WERI-Rb-1 (cell line): ENCODE measurements at regions not wholly inside any gene's neighbourhood (a gene's known extent, or its start where the extent isn't known, plus 50 kb on each side); places are given as distances from the start of the nearest gene placed in this dataset.

Source experiments
- DNase-seq: peaks from one replicate; pipeline ENCODE4 v3.0.0-alpha.2; 2020
- H3K27ac ChIP-seq: fragments of 250-450 bp; sonication (Bioruptor Pico); 2 replicates; pipeline ENCODE4 v1.5.1; 2020; ENCODE audit warnings: mild to moderate bottlenecking, moderate library complexity
- H3K27me3 ChIP-seq: fragments of 250-450 bp; sonication (Bioruptor Pico); 2 replicates; pipeline ENCODE4 v1.5.1; 2021; ENCODE audit warnings: mild to moderate bottlenecking, low read depth, moderate library complexity; ENCODE audit not compliant: insufficient read depth, severe bottlenecking
- H3K36me3 ChIP-seq: fragments of 250-450 bp; sonication (Bioruptor Pico); 2 replicates; pipeline ENCODE4 v1.5.1; 2020; ENCODE audit warnings: mild to moderate bottlenecking, moderate library complexity
- H3K4me3 ChIP-seq: 2 replicates; pipeline ENCODE4 v1.5.1; 2011; ENCODE audit warnings: low read depth, mild to moderate bottlenecking, control low read depth, low read length
- H3K9me3 ChIP-seq: fragments of 250-450 bp; sonication (Bioruptor Pico); 2 replicates; pipeline ENCODE4 v1.5.1; 2021; ENCODE audit warnings: mild to moderate bottlenecking, moderate library complexity; ENCODE audit not compliant: severe bottlenecking
- CTCF ChIP-seq: IDR thresholded peaks from 2 replicates; pipeline ENCODE4 v1.5.1; 2011; ENCODE audit warnings: low read depth, mild to moderate bottlenecking, control low read depth, inconsistent platforms, low read length

- TF ChIP-seq CTCF = no peak
- no peak for DNase-seq
- H3K27ac ChIP-seq = no peak overlapping the region
- peaks cover 12% of the 10 kb centered on the region for H3K9me3 ChIP-seq
- peaks cover 99% of the 10 kb centered on the region for H3K27me3 ChIP-seq
- H3K36me3 ChIP-seq = no peaks in the 10 kb centered on the region
- no peak overlapping the region for H3K4me3 ChIP-seq
These were observed 327.5 kb downstream of the SETD4 start for GRCh38 chr21:35732788-35733187.

DNA sequence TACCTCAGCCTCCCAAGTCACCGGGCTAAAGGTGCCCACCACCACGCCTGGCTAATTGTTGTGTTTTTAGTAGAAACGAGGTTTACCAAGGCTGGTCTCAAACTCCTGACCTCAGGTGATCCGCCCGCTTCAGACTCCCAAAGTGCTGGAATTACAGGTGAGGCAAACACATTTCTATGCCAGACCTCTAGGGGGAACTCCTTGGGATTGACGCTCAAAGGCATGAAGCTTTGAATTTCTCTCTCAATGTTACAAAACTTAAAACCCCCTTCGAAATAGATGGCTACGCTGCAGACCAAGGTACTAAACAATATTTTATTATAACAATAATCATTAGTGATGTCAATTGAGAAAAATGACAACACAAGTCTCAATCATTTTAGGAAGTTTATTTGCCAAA is 330.0 kb downstream of the SETD4 start:
- Histone ChIP-seq H3K4me3 (no peak overlapping the region), H3K9me3 (peaks cover 9% of the 10 kb centered on the region), H3K27ac (no peak overlapping the region), H3K27me3 (peaks cover 97% of the 10 kb centered on the region), H3K36me3 (no peaks in the 10 kb centered on the region)
- TF ChIP-seq CTCF = no peak
- no peak for DNase-seq

DNA sequence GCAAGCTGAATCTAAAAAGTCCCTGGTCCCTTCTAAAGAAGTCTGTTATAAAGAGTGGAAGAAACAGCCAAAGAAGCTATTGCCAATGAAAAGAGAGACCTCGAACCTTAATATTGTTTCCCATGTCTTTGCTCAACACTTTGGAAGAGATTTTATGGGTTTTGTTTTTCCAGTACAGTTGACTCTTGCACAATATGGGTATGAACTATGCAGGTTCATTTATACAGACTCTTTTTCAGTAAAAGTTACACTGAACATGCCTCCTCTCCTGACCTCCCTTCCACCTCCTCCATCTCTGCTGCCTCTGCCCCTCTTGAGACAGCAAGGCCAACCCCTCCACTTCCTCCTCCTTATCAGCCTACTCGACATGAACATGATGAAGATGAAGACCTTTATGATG is 332.5 kb downstream of the SETD4 start:
- H3K4me3 ChIP-seq = no peak overlapping the region
- peaks cover 3% of the 10 kb centered on the region for H3K9me3 ChIP-seq
- H3K27ac ChIP-seq = no peak overlapping the region
- TF ChIP-seq CTCF = no peak
- no peak for DNase-seq
- H3K36me3 ChIP-seq = no peaks in the 10 kb centered on the region
- peaks cover 93% of the 10 kb centered on the region for H3K27me3 ChIP-seq

DNA sequence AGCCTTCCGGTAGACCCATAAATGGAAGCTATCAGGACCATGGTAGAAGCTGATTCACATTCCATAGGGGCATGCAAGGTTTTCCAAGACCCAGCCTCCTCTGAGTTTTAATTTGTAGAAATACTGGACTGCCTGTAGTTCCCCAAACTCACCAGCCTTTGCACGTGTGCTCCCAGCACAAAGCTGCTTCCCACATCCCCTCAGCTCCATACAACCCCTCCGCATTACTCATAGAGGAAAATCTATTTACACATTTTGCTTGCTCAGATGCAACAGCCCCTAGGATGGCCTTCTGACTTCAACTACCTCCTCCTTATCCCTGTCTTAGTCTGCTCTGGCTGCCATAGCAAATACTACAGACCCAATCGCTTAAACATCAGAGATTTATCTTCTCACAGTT is 336.2 kb downstream of the SETD4 start:
- DNase-seq = no peak
- Histone ChIP-seq H3K9me3 (no peaks in the 10 kb centered on the region), H3K27ac (no peak overlapping the region), H3K36me3 (no peaks in the 10 kb centered on the region), H3K4me3 (no peak overlapping the region), H3K27me3 (peaks cover 93% of the 10 kb centered on the region)
- TF ChIP-seq CTCF = no peak

DNA sequence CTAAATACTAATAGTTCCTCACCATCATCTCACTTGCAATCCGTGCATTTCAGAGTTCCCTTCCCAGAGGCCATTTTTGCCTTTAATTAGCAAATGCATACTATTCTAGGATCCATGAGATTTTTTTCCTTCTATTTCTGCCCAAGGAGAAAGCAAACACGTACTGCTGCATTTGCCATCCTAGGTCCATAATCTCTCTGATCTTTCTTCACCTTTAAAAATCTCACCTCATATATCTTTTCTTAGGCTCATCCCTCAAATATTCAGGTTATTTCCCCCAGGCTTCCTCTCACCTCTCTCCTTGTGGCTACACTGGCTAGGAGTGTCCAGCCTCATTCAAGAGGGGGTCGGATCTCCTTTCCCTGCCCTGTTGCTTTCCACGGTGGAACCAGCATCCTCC is 338.6 kb downstream of the SETD4 start:
- no peak for TF ChIP-seq CTCF
- DNase-seq = no peak
- Histone ChIP-seq H3K4me3 (no peak overlapping the region), H3K36me3 (no peaks in the 10 kb centered on the region), H3K27me3 (peaks cover 92% of the 10 kb centered on the region), H3K27ac (no peak overlapping the region), H3K9me3 (no peaks in the 10 kb centered on the region)

GRCh38 chr21:35720208-35720731 is 340.1 kb downstream of the SETD4 start:
- H3K27ac ChIP-seq = no peak overlapping the region
- H3K9me3 ChIP-seq = no peaks in the 10 kb centered on the region
- no peak for TF ChIP-seq CTCF
- H3K27me3 ChIP-seq = peaks cover 90% of the 10 kb centered on the region
- no peak for DNase-seq
- H3K36me3 ChIP-seq = no peaks in the 10 kb centered on the region
- H3K4me3 ChIP-seq = no peak overlapping the region
